ENCODE measurements at regions not wholly inside any gene's neighbourhood (a gene's known extent, or its start where the extent isn't known, plus 50 kb on each side); places are given as distances from the start of the nearest gene placed in this dataset.
"Not testable (repeated sequence)": the region's sequence is repeated elsewhere in the genome, so short reads cannot be mapped to it uniquely, and the experiment has no call there.

DNA sequence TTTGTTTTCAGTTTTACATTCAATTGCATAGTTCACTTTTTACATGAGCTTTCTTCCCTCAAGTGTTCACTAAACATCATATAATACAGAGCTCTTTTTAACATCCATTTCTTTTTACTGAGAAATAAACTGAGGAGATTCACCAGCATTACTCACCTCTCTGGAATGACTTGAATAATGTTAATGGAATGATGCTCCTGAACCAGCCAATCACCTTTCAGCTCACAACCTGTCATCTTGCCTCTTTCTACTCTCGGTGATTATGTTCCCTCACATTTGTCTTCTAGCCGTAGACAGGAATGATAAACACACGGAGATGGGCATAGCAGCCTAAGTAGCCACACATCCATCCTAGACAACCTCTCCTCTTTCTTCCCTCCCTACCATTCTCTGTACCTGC is 301.7 kb downstream of the PAX3 start:
- DNase-seq: no peak

DNA sequence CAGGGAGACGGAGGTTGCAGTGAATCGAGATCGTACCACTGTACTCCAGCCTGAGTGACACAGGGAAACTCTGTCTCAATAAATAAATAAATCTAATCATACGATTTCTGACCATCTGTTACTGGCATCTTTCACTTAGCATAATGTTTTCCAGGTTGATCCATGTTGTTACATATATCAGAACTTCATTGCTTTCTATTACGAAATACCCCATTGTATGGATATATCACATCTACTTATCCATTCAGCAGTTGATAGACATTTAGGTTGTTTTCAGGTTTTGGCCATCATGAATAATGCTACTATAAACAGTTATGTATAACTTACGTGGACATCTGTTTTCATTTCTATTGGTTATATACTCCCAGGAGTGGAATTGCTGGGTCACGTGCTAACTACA is 303.9 kb downstream of the PAX3 start:
- no peak for DNase-seq

DNA sequence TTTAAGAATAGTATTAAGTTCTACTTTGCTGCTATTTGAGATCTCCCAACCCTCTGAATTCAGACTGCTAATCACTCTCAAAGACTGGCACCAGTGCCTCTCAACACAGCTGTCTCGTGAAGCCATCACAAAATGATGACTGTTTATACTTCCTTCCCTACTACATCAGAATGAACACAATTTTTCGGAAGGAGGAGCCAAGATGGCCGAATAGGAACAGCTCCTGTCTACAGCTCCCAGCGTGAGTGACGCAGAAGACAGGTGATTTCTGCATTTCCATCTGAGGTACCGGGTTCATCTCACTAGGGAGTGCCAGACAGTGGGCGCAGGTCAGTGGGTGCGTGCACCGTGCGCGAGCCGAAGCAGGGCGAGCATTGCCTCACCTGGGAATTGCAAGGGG is 314.4 kb downstream of the PAX3 start:
- not testable (repeated sequence) for DNase-seq

DNA sequence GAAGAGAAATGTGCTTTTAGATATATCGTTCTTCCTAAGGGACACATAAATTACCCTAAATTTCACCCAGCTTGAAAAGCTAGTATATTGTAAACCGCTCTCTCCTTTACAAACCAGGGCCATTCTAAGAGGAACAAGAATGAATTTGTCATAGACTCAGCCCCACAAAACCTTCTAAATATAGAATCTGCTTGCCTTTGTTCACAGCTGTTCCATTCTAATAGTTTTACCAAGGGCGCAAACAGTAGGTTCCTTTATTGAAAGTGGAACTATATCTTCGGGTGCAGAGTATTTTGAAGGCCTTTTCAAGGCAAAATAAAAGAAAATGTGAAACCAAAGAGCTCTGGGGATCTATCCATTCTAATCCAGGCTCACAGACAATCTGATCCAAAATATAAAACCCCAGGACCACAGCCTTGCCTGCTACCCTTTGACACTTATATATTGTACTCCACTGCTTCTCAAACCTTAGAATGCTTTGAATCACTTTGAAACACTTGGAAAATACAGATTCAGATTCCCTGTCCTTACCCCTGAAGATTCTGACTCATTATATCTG is 316.8 kb downstream of the PAX3 start:
- DNase-seq: no peak

DNA sequence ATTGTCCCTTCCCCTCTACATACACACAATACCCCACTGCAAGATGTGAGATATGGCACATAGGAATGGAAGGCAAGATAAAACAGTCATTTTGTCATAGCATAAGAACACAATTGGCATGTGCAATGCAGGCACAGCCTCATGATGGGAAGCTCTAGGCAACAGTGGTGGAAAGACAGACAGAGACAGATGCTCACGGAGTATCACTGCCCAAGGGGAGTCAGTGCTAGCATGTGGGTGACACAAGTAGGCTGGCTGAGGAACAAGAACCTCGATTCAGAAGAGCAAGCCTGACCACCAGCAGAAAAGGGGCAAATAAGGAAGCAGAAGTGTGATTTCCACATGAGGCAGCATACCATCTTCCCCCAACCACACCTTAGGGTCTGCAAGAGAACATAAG is 323.6 kb downstream of the PAX3 start:
- no peak for DNase-seq

DNA sequence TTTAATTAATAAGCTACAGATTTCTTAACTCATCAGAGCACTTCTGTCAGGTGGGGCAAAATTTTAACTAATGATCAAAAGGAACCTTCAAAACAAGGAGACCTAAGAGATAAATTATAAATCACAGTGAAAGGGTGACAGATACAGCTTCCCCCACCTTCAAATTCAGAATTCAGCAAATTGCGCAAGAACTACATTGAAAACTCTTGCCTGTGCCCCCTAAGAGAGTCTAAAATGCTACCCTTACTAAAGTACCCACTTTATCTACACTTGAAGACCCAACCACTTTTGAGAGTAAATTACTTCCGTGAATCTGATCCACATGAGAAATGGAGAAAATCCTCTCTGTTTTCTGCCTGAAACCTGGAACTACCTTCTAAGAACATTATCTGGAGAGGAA is 324.9 kb downstream of the PAX3 start:
- no peak for DNase-seq

DNA sequence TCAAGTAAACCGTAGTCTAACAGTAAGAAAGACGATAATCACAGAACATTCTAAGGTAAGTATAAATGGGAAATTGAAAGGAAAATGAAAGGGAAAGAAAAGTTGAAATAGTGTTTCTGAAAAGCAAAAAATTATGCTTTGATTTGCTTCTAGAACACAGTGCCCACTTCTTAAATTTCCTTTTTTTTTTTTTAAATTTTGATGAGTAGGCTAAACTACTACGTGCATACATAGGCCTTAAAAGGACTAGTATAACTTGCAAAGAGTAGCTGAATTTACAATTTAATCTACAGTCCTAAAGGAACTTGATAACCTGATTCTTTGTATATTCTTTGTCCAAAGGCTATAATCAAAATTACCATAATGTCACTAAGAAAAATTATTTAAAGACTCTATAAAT is 325.3 kb downstream of the PAX3 start:
- DNase-seq: no peak

DNA sequence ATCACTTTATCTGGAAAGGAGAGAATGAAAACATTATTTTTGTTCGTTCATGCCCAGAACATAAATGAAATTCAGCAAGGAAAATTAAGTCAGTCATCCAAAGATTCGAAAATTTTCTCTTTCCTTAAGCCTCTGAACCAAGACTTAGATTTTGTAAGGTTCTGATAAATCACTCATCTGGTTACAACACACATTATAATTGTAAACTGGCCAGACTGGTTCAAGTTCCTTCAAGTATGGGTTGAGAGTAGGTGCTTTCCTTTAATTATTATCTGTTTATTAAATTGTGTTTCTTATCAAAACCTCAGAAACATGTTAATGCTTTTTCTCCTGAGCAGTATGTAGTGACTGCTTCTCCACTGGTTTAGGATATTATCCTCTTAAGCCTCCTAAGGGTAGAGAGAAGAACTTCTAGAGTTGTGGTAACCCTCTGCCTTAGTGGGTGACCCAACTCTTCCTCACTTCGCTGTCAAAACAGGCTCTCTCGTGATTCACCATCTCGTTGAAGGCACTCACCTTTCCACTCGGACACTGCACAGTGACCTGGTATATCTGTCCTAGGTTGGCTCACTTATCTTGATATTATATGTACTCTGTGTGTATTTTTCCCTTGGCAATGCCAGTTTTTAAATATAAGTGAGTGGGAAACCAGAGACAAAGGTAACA is 325.9 kb downstream of the PAX3 start:
- no peak for DNase-seq

DNA sequence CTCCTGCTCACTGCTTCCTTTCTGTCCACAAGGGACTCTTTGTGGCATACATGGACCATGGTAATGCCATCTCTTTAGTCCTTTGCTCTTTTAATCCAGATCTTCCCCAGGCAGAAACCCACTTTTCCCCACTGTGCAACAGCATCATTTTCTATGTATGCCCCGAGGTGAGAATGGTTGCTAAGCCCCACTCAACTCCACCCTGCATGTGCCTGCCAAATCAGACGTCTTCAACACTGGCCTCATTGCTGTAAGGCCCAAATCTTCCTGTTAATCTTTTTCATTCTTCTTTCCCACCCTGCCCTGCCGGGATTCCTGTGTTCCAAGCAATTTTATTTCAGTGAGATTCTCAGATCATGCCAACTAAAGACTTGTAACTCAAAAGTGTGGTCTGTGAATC is 328.4 kb downstream of the PAX3 start:
- no peak for DNase-seq

DNA sequence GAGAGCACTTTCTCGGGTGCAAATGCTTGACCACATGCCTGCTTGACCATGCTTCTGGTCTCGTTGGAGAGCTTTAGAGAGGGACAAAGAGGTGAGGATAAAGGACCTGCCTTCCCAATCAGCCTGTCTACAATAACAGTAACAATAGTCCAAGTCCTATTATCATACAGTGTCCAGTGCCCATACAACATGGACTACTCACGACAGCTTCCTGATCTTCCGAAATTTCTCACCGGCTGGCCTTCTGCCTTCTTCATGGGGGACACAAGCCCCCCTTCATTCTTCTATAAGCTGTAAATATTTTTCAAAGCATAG is 329.0 kb downstream of the PAX3 start:
- DNase-seq: no peak

DNA sequence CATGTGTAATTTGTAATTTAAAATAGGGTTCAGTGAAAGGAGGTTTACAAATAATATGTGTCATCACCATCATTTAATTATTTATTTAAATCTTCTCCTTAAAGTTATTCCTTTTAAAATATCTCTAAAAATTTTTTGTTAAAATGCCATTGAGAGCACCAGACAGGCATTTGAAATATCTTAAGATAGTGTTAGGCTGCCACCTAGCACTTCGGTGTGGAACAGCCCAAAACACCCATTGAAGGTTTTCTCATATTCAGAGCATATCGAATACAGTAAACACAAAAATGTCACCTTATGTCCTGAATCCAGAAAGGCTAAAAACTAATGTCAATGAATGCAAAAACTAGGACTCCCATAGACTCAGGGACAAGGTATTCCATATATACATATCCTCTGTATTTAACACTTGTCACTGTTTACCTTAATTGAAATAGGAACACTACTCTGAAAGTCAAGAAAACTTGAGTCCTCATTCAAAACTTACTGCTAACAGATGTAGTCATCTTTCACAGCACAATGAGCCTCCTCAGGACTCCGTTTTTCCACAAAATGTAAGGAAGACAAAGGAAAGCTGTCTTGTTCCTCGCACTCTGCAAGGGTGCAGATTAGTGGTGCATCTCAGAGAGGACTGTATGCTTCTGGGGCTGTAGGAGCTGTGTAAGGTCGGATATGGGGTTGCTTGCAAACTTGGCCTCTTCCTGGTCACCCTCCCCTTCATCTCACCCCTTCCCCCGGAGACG is 329.5 kb downstream of the PAX3 start:
- peak; percentile 8 to 51 for DNase-seq

DNA sequence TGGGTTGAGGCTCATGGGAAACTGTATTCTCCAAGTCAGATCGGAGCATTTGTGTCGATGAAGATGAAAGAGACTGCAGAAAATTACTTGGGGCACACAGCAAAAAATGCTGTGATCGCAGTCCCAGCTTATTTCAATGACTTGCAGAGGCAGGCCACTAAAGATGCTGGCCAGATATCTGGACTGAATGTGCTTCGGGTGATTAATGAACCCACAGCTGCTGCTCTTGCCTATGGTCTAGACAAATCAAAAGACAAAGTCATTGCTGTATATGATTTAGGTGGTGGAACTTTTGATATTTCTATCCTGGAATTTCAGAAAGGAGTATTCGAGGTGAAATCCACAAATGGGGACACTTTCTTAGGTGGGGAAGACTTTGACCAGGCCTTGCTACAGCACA is 336.6 kb downstream of the PAX3 start:
- no peak for DNase-seq

DNA sequence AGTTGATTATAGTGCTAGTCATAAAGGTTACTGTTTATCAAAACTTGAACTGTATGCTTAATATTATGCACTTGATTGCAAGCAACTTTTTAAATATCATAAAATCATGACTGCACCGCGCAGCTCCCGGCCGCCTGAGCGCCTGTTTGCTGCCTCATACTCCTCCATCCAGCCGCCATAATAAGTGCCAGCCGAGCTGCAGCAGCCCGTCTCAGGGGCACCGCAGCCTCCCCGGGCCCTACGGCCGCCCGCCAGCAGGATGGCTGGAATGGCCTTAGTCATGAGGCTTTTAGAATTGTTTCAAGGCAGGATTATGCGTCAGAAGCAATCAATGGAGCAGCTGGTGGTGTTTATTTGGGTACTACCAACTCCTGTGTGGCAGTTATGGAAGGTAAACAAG is 337.2 kb downstream of the PAX3 start:
- no peak for DNase-seq

DNA sequence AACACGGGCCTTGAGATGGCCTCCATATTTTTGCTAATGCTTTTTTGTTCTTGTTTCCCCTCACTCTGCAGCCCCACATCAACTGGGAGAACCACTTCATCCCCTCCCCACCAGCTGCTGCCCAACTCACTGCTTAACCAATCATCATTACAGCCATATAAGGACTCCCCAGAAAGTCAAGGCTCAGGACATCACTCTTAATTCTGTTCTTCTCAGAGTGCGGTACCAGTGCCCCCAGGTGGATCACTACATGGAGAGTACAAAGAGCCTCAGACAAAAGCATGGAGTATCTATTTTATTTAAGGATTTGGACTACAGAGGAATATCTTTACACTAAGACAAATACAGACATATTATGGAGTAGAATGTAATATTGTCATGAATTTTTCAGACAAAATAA is 340.6 kb downstream of the PAX3 start:
- DNase-seq: no peak

DNA sequence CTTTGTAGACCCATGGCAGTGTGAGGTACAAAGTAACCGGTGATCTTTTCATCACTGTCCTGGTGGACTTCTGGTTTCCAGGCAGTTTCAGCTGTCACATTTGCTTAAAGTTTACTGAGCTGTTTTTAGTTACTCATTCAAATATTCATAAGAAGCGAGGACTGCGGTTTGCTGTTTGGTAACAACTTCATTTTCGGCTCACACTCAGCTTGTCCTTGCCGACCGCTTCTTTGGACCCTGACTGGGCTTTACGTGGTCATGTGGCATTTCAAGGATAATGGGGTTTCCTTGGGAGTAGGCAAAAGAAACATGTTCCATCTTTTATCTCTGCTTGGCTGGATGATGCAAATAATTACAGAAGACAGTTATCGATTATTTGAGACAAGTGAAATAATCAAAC is 350.7 kb downstream of the PAX3 start:
- DNase-seq: no peak

DNA sequence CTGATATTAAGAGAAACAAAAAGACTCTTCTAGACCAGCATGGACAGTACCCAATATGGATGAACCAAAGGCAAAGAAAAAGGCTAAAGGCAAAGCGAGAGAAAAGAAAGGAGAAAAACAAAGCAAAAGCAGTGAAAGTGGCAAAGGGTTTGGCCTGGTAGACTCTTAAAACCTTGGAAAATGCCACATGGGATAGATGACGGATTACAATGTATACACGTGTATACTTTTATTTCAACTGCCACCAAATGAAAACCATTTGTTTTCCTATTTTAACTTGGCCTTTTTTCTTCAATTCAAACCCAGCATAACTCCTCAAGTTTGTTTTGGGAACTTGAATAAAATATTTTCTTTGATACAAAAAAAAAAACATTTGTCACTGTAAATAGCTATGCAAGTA is 354.3 kb downstream of the PAX3 start:
- not testable (repeated sequence) for DNase-seq

DNA sequence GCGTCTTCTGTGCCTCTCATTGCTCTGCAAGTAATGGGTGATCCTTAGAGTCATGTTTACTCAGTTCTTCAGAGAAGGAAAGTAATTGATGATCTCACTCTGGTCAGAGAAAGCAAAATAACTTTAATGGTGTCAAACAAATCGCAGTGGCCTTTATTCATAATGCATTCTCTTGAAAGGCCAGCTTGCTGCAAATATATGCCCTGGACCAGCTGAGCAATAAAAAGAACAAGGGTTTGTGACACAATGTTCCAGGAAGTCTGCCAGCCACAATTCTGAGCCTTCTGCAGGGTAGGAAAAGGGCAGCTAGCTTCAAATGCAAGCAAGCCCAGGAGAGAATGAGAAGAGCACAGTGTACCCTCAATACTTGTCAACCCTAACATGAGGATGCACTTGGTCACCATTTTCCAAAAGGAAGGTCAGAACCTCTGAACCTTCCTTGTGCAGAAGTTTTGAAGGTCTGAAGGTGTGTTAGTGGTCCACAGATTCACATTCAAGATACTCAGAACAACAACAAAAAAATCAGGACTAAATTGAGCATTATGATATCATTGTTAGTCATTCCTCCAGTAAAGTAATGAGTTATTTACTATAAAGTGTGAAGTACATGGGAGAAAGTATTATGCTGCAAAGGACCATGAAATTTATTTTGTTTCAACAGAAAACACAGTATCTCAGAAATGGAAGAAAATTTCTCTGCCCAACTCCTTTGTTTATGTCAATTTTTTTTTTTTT is 355.6 kb downstream of the PAX3 start:
- peak in 1 of 2 donors; percentile 6 for DNase-seq

DNA sequence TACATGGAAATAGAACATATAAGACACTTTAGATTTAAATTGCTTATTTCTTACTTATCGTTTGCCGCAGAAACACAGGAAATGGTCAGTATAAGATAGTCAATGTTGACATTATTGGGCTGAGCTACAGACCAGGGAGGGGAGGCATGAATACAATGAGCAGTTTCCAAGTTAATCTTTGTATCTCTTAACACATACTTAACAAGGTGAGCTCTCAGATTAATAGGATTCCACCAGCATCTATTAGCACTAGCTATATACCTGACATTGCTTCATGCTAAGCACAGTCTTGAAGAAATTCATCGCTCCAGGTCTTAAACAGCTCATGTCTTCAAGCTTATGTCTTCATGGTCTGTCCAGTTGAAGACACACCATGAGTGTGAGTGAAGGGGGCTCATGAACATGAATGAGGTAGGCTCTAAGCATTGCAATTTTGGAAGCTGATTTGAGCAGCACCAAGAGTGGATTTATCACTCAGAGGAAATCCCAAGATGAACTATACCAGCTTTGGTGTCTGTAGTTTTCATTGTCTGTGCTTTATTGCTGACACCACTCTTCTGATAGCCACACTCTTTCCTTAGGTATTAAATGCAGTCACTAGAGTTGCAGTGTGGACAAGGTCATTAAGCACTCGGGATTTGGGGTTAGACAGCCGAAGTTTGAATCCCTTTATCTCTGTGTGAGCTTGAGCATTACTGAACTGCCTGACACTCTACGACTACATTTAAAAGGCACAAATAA is 359.3 kb upstream of the EPHA4 start:
- no peak for DNase-seq

DNA sequence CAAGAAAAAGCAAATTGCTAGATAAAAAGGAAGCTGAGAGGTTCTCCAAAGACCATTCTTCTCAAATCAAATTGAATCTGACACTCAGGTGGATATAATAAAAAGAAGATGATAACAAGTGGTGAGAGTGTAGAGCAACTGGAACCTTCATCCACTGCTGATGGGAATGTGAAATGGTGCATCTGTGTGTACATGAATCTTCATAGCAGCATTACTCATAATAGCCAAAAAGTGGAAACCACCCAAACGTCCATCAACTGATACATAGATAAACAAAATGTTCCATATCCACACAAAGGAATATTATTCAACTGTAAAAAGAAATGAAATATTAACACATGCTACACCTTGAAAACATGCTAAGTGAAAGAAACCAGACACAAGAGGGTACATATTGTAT is 357.2 kb upstream of the EPHA4 start:
- DNase-seq: no peak

DNA sequence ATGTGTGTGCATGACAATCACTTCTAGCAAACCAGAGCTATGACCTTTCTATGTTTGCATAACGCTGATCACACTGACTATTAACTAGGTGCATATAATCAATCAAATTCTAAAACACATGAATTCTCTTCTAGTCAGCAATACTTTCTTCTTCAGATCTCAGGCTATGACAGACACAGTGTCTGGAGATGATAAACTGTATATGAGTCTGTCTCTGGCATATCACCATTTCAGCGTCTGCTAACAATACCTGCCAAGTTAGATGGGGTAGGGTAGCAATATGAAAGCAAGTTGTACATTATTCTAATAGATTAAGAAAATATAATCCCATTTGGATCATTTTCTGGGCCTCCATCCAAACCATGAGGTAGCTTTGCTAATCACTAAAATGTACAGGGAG is 354.2 kb upstream of the EPHA4 start:
- no peak for DNase-seq

DNA sequence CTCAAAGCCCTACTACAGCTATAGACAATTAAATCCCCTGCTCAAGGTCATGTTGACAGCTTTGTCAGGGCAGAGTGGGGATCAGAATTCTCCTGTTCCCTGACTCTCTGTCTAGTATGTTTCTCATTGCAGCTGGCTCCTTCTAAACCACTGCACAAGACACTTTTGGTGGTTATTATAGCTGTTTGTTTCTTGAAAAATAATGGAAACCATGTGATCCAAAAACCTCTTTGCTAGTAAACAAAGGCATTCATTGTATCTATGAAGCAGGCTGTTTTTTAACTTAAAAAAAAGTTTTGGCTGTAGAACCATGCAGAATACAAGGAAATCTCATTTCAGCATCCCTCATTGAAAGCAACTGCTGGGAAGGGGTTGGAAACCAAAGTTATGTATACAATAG is 352.5 kb upstream of the EPHA4 start:
- DNase-seq: no peak

DNA sequence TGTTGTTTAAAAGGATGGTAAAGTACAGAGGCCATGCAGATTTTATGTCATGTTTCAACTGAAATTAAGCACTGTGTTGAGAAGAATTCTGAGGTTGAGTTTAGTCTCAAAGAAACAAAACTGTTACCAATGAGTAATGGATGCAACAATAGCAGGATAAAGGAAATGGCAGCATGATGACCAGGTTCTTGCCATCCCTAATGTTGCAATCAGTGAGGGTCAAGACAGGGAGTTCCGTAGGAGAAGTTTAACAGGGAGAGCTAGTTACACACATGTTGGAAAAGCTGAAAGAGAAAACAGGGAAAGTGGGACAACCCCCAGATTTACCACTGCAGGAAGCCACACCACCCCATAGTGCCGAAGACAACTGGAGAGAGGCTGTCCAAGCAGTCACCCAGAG is 343.8 kb upstream of the EPHA4 start:
- no peak for DNase-seq

DNA sequence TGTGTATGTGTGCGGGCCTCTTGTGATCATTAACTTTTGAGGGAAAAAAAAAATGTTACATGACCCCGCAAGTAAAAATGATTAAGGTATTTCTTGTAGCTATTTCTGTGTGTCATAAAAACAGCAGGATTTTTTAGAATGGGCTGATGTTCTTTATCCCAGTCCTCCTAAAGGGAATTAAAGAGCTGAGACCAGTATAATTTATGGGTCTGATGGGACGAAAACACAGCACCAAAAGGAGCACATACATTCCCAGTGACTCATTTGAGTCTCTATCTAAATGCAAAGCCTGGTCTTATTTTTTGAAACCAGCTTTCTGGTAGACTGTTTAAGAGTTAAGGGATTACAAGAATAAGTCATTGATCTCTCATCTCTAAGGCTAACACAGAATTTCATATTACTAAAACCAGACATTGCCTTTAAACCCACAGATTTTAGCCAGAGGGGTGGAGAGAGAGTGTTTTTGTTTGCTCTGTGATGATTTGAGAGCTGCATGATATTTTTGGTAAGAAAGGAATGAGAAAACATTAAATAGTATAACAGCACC is 342.3 kb upstream of the EPHA4 start:
- DNase-seq: no peak
